PC-3 (cell line): ENCODE measurements at regions not wholly inside any gene's neighbourhood (a gene's known extent, or its start where the extent isn't known, plus 50 kb on each side); places are given as distances from the start of the nearest gene placed in this dataset.

Experiments used
- EZH2 ChIP-seq: fragments of 300-600 bp; sonication (generic); IDR thresholded peaks from one replicate; pipeline ENCODE4 v1.6.1; 2017; ENCODE audit warnings: antibody characterized with exemption, mild to moderate bottlenecking, low read length; ENCODE audit not compliant: unreplicated experiment
- EZH2phosphoT487 ChIP-seq: fragments of 300-600 bp; sonication (generic); IDR thresholded peaks from 2 replicates; pipeline ENCODE4 v1.6.1; 2018; ENCODE audit warnings: mild to moderate bottlenecking, antibody characterized with exemption, low read length, borderline replicate concordance
- TF ChIP-seq, protein P1 (sequence below): fragments of 300-600 bp; sonication (generic); conservative IDR thresholded peaks from 2 replicates; pipeline ENCODE4 v1.5.1; 2017; ENCODE audit warnings: antibody characterized with exemption, low read depth, mild to moderate bottlenecking, low read length

DNA sequence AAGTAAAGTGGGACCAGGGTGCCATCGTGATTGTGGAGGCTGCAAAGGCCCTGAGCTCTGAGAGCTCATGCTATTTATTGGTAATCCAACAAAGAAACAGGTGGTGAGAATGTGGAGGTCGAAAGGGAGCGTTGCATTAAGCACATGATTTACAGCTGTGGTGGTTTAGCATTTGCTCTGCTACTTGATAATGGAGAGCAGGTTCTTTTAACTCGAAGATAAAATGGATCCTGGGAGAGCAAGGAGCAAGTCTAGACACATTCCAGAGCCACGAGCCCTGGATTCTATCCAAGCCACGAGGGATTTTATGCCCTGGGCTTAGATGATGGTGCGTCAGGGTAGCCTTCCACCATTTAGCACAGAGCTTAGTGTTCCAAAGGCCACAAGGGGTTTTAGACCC lies 1710.1 kb upstream of the CDH9 start:
- TF ChIP-seq, protein P1, sequence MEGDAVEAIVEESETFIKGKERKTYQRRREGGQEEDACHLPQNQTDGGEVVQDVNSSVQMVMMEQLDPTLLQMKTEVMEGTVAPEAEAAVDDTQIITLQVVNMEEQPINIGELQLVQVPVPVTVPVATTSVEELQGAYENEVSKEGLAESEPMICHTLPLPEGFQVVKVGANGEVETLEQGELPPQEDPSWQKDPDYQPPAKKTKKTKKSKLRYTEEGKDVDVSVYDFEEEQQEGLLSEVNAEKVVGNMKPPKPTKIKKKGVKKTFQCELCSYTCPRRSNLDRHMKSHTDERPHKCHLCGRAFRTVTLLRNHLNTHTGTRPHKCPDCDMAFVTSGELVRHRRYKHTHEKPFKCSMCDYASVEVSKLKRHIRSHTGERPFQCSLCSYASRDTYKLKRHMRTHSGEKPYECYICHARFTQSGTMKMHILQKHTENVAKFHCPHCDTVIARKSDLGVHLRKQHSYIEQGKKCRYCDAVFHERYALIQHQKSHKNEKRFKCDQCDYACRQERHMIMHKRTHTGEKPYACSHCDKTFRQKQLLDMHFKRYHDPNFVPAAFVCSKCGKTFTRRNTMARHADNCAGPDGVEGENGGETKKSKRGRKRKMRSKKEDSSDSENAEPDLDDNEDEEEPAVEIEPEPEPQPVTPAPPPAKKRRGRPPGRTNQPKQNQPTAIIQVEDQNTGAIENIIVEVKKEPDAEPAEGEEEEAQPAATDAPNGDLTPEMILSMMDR, result no peak
- TF ChIP-seq EZH2 (no peak), EZH2phosphoT487 (no peak)
